ENCODE measurements at regions not wholly inside any gene's neighbourhood (a gene's known extent, or its start where the extent isn't known, plus 50 kb on each side); places are given as distances from the start of the nearest gene placed in this dataset.

- TF ChIP-seq CTCF (IDR thresholded peaks at IDR 0.05; ENCODE audit: low read length) (no peak), EZH2phosphoT487 (IDR thresholded peaks at IDR 0.05; ENCODE audit: low read length) (no peak)
Observed at GRCh38 chr12:59068436-59068835, 148.1 kb upstream of the LRIG3 start.

Measured in MM.1S (cell line).